ENCODE measurements at regions not wholly inside any gene's neighbourhood (a gene's known extent, or its start where the extent isn't known, plus 50 kb on each side); places are given as distances from the start of the nearest gene placed in this dataset.
"Not testable (repeated sequence)": the region's sequence is repeated elsewhere in the genome, so short reads cannot be mapped to it uniquely, and the experiment has no call there.

GRCh38 chr3:72659596-72659995, 188.6 kb downstream of the SHQ1 start:
- H3K9me3 ChIP-seq (ENCODE audit: control insufficient read depth in 1 of 2, low read length in 2 of 2), result no peaks in the 10 kb centered on the region
- peaks cover 0 to 3% of the 10 kb centered on the region in 2 donors for H3K4me1 ChIP-seq (ENCODE audit: control insufficient read depth in 1 of 2, insufficient read depth in 2 of 2, low read length in 2 of 2)
- no peak overlapping the region for H3K27ac ChIP-seq (ENCODE audit: low read length)
- H3K36me3 ChIP-seq (ENCODE audit: control insufficient read depth in 1 of 2, insufficient read depth in 2 of 2, low read length in 2 of 2), result no peaks in the 10 kb centered on the region
- H3K4me3 ChIP-seq (ENCODE audit: low read depth in 1 of 2, low read length in 2 of 2), result no peak overlapping the region
- H3K27me3 ChIP-seq (ENCODE audit: low read depth, low read length), result peaks cover 4% of the 10 kb centered on the region

DNA sequence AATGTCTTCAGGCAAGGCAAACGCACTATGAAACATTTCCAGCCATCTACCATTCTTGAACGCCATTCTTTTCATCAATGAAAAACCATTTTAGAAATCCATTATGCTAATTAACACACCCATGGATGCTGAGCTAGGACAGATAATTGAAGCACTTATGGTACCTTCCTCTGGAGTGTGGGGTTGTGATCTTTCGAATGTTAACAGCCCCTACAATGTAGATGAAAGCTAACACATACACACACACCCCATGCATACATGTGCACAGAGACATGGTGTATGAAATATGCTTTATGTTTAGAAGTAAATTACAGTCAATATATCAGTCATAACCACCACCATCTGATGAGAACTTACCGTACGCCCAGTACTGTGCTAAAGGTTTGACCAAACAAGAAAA, 189.1 kb downstream of the SHQ1 start:
- no peaks in the 10 kb centered on the region for H3K9me3 ChIP-seq (ENCODE audit: control insufficient read depth in 1 of 2, low read length in 2 of 2)
- H3K4me1 ChIP-seq (ENCODE audit: control insufficient read depth in 1 of 2, insufficient read depth in 2 of 2, low read length in 2 of 2), result peaks cover 0 to 3% of the 10 kb centered on the region in 2 donors
- no peak overlapping the region for H3K27ac ChIP-seq (ENCODE audit: low read length)
- no peak overlapping the region for H3K4me3 ChIP-seq (ENCODE audit: low read depth in 1 of 2, low read length in 2 of 2)
- no peaks in the 10 kb centered on the region for H3K36me3 ChIP-seq (ENCODE audit: control insufficient read depth in 1 of 2, insufficient read depth in 2 of 2, low read length in 2 of 2)
- H3K27me3 ChIP-seq (ENCODE audit: low read depth, low read length), result peaks cover 4% of the 10 kb centered on the region

DNA sequence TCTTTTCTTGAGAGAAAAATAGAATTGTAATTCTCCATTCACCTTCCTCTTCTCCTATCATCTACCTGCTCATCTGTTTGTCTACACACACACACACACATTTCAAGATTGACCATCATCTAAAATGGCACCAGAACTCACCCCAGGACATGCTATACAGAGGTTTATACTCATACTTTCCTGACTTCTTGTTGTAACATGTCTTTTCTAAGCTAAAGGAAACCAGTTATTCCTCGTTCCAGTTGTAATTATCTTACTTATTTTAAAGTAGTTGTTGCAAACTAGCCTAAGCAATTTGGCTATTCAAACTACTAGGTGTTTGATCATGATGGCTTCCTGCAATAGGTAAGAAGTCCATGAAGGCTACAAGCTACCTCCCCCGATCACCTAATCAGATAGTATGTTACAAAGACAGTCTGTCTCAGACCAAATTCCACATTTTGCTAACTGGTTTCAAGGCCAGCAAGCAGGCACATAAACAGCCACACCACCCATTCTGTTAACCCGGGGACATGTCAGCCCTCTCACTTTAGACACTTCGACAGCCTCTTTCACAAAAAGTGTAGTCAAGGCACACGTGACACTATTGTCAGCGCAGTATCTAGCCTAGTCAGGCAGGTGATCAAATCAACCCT, 189.7 kb downstream of the SHQ1 start:
- no peaks in the 10 kb centered on the region for H3K36me3 ChIP-seq (ENCODE audit: control insufficient read depth in 1 of 2, insufficient read depth in 2 of 2, low read length in 2 of 2)

GRCh38 chr3:72657666-72658065, 190.6 kb downstream of the SHQ1 start:
- no peak overlapping the region for H3K27ac ChIP-seq (ENCODE audit: low read length)
- H3K4me1 ChIP-seq (ENCODE audit: control insufficient read depth in 1 of 2, insufficient read depth in 2 of 2, low read length in 2 of 2), result peaks cover 0 to 3% of the 10 kb centered on the region in 2 donors
- peaks cover 4% of the 10 kb centered on the region for H3K27me3 ChIP-seq (ENCODE audit: low read depth, low read length)
- H3K4me3 ChIP-seq (ENCODE audit: low read depth in 1 of 2, low read length in 2 of 2), result no peak overlapping the region
- no peaks in the 10 kb centered on the region for H3K9me3 ChIP-seq (ENCODE audit: control insufficient read depth in 1 of 2, low read length in 2 of 2)
- no peaks in the 10 kb centered on the region for H3K36me3 ChIP-seq (ENCODE audit: control insufficient read depth in 1 of 2, insufficient read depth in 2 of 2, low read length in 2 of 2)

More for the DNA sequence above, 189.7 kb downstream of the SHQ1 start:
- Histone ChIP-seq H3K27ac (ENCODE audit: low read length) (no peak overlapping the region), H3K4me3 (ENCODE audit: low read depth in 1 of 2, low read length in 2 of 2) (no peak overlapping the region), H3K27me3 (ENCODE audit: low read depth, low read length) (peaks cover 4% of the 10 kb centered on the region), H3K9me3 (ENCODE audit: control insufficient read depth in 1 of 2, low read length in 2 of 2) (no peaks in the 10 kb centered on the region), H3K4me1 (ENCODE audit: control insufficient read depth in 1 of 2, insufficient read depth in 2 of 2, low read length in 2 of 2) (peaks cover 0 to 3% of the 10 kb centered on the region in 2 donors)

GRCh38 chr3:72655723-72656122, 192.5 kb downstream of the SHQ1 start:
- Histone ChIP-seq H3K9me3 (ENCODE audit: control insufficient read depth in 1 of 2, low read length in 2 of 2) (no peaks in the 10 kb centered on the region), H3K27me3 (ENCODE audit: low read depth, low read length) (peaks cover 4% of the 10 kb centered on the region), H3K4me1 (ENCODE audit: control insufficient read depth in 1 of 2, insufficient read depth in 2 of 2, low read length in 2 of 2) (peaks cover 0 to 3% of the 10 kb centered on the region in 2 donors), H3K36me3 (ENCODE audit: control insufficient read depth in 1 of 2, insufficient read depth in 2 of 2, low read length in 2 of 2) (no peaks in the 10 kb centered on the region), H3K4me3 (ENCODE audit: low read depth in 1 of 2, low read length in 2 of 2) (no peak overlapping the region), H3K27ac (ENCODE audit: low read length) (no peak overlapping the region)

DNA sequence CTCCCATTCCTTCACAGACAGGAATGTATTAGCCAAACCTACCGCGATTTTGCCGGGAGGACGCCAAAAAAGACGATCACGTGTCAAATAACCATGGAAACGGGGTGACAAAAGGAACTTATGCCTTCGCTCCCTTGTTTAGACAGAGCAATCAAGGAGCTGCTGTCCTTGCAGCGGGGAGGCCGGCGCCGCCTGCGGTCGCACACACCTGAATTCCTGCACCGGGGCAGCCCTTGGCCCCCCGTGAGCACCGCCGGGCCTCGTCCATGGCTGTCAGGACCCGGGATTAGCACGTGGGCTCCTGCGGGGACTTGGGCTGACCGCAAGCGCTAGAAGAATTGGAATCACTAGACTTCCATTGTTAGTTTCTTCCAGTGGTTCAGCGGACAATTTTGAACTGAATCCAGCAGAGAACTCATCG, 193.1 kb downstream of the SHQ1 start:
- no peaks in the 10 kb centered on the region for H3K36me3 ChIP-seq (ENCODE audit: control insufficient read depth in 1 of 2, insufficient read depth in 2 of 2, low read length in 2 of 2)
- no peak overlapping the region for H3K27ac ChIP-seq (ENCODE audit: low read length)
- H3K4me3 ChIP-seq (ENCODE audit: low read depth in 1 of 2, low read length in 2 of 2), result peak overlapping the region in 1 of 2 donors; percentile 32
- peaks cover 0 to 3% of the 10 kb centered on the region in 2 donors for H3K4me1 ChIP-seq (ENCODE audit: control insufficient read depth in 1 of 2, insufficient read depth in 2 of 2, low read length in 2 of 2)
- peaks cover 4% of the 10 kb centered on the region for H3K27me3 ChIP-seq (ENCODE audit: low read depth, low read length)
- no peaks in the 10 kb centered on the region for H3K9me3 ChIP-seq (ENCODE audit: control insufficient read depth in 1 of 2, low read length in 2 of 2)

DNA sequence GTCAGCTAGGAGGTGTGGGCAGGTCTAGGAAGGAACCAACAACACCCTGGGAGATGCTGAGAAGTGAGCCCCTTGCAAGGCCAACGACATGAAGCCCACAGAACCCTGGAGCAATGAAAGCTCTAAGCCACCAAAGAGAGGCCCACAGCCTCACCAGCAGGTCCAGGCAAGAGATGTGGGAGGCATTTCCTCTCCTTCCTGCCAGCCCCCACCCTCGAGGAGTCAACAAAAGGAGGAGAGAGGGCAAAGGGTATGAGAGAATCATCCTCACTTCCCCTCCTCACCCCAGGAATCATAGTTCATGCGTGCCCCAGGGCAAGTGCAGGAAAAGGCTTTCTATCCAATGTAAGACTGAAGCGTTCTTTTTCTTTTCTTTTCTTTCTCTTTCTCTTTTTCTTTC, 195.8 kb downstream of the SHQ1 start:
- Histone ChIP-seq H3K27ac (ENCODE audit: low read length) (no peak overlapping the region), H3K9me3 (ENCODE audit: control insufficient read depth in 1 of 2, low read length in 2 of 2) (no peaks in the 10 kb centered on the region), H3K4me3 (ENCODE audit: low read depth in 1 of 2, low read length in 2 of 2) (no peak overlapping the region), H3K27me3 (ENCODE audit: low read depth, low read length) (peaks cover 4% of the 10 kb centered on the region), H3K36me3 (ENCODE audit: control insufficient read depth in 1 of 2, insufficient read depth in 2 of 2, low read length in 2 of 2) (no peaks in the 10 kb centered on the region), H3K4me1 (ENCODE audit: control insufficient read depth in 1 of 2, insufficient read depth in 2 of 2, low read length in 2 of 2) (peaks cover 0 to 3% of the 10 kb centered on the region in 2 donors)

GRCh38 chr3:72651498-72651897, 196.7 kb downstream of the SHQ1 start:
- Histone ChIP-seq H3K9me3 (ENCODE audit: control insufficient read depth in 1 of 2, low read length in 2 of 2) (no peaks in the 10 kb centered on the region), H3K36me3 (ENCODE audit: control insufficient read depth in 1 of 2, insufficient read depth in 2 of 2, low read length in 2 of 2) (no peaks in the 10 kb centered on the region), H3K27ac (ENCODE audit: low read length) (no peak overlapping the region), H3K4me1 (ENCODE audit: control insufficient read depth in 1 of 2, insufficient read depth in 2 of 2, low read length in 2 of 2) (peaks cover 0 to 3% of the 10 kb centered on the region in 2 donors), H3K4me3 (ENCODE audit: low read depth in 1 of 2, low read length in 2 of 2) (no peak overlapping the region), H3K27me3 (ENCODE audit: low read depth, low read length) (peaks cover 4% of the 10 kb centered on the region)

GRCh38 chr3:72646263-72646662, 202.0 kb downstream of the SHQ1 start:
- Histone ChIP-seq H3K27ac (ENCODE audit: low read length) (no peak overlapping the region), H3K9me3 (ENCODE audit: control insufficient read depth in 1 of 2, low read length in 2 of 2) (no peaks in the 10 kb centered on the region), H3K36me3 (ENCODE audit: control insufficient read depth in 1 of 2, insufficient read depth in 2 of 2, low read length in 2 of 2) (no peaks in the 10 kb centered on the region), H3K4me1 (ENCODE audit: control insufficient read depth in 1 of 2, insufficient read depth in 2 of 2, low read length in 2 of 2) (no peaks in the 10 kb centered on the region), H3K27me3 (ENCODE audit: low read depth, low read length) (no peaks in the 10 kb centered on the region), H3K4me3 (ENCODE audit: low read depth in 1 of 2, low read length in 2 of 2) (no peak overlapping the region)

- H3K9me3 ChIP-seq (ENCODE audit: control insufficient read depth in 1 of 2, low read length in 2 of 2); H3K4me3 ChIP-seq (ENCODE audit: low read depth in 1 of 2, low read length in 2 of 2); H3K4me1 ChIP-seq (ENCODE audit: control insufficient read depth in 1 of 2, insufficient read depth in 2 of 2, low read length in 2 of 2); H3K27me3 ChIP-seq (ENCODE audit: low read depth, low read length); H3K36me3 ChIP-seq (ENCODE audit: control insufficient read depth in 1 of 2, insufficient read depth in 2 of 2, low read length in 2 of 2); H3K27ac ChIP-seq (ENCODE audit: low read length): not testable (repeated sequence)
These were observed 204.6 kb downstream of the SHQ1 start for GRCh38 chr3:72643635-72644034.

GRCh38 chr3:72641684-72642083, 206.6 kb downstream of the SHQ1 start:
- H3K9me3 ChIP-seq (ENCODE audit: control insufficient read depth in 1 of 2, low read length in 2 of 2), result no peaks in the 10 kb centered on the region
- no peaks in the 10 kb centered on the region for H3K36me3 ChIP-seq (ENCODE audit: control insufficient read depth in 1 of 2, insufficient read depth in 2 of 2, low read length in 2 of 2)
- H3K27ac ChIP-seq (ENCODE audit: low read length), result no peak overlapping the region
- H3K4me3 ChIP-seq (ENCODE audit: low read depth in 1 of 2, low read length in 2 of 2), result no peak overlapping the region
- H3K4me1 ChIP-seq (ENCODE audit: control insufficient read depth in 1 of 2, insufficient read depth in 2 of 2, low read length in 2 of 2), result no peaks in the 10 kb centered on the region
- no peaks in the 10 kb centered on the region for H3K27me3 ChIP-seq (ENCODE audit: low read depth, low read length)

DNA sequence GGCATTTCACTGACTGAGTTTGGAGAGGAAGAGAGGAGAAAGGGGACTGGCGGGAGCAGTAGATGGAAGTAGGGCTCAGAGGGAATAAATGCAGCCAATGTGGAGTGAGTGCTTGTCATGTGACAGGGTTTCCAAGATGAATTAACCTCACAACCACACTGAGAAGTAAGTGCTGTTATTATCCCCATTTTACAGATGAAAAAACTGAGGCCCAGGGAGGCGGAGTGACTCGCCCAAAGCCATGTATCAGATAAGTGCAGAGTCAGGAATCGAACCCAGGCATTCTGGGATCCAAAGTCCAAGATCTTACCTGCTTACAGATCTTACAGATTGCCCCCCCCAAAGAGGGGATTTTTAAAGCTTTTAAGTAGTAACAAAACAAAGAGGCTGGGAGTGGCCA, 207.2 kb downstream of the SHQ1 start:
- no peaks in the 10 kb centered on the region for H3K27me3 ChIP-seq (ENCODE audit: low read depth, low read length)
- H3K4me1 ChIP-seq (ENCODE audit: control insufficient read depth in 1 of 2, insufficient read depth in 2 of 2, low read length in 2 of 2), result no peaks in the 10 kb centered on the region
- H3K9me3 ChIP-seq (ENCODE audit: control insufficient read depth in 1 of 2, low read length in 2 of 2), result no peaks in the 10 kb centered on the region
- H3K4me3 ChIP-seq (ENCODE audit: low read depth in 1 of 2, low read length in 2 of 2), result no peak overlapping the region
- H3K36me3 ChIP-seq (ENCODE audit: control insufficient read depth in 1 of 2, insufficient read depth in 2 of 2, low read length in 2 of 2), result no peaks in the 10 kb centered on the region
- H3K27ac ChIP-seq (ENCODE audit: low read length), result no peak overlapping the region
